Ishikawa (cell line): ENCODE measurements at regions not wholly inside any gene's neighbourhood (a gene's known extent, or its start where the extent isn't known, plus 50 kb on each side); places are given as distances from the start of the nearest gene placed in this dataset.

Experiments used
- CEBPB ChIP-seq: IDR thresholded peaks from 2 replicates; pipeline ENCODE4 v1.6.1; 2012
- CREB1 ChIP-seq: IDR thresholded peaks from 2 replicates; pipeline ENCODE4 v1.6.1; 2012; ENCODE audit warnings: low read depth
- EGR1 ChIP-seq: IDR thresholded peaks from 2 replicates; pipeline ENCODE4 v1.6.1; 2012
- EP300 ChIP-seq: IDR thresholded peaks from 2 replicates; pipeline ENCODE4 v1.6.1; 2012; ENCODE audit warnings: borderline replicate concordance
- FOXM1 ChIP-seq: IDR thresholded peaks from 2 replicates; pipeline ENCODE4 v1.6.1; 2012; ENCODE audit warnings: low read depth, borderline replicate concordance
- MAX ChIP-seq: IDR thresholded peaks from 2 replicates; pipeline ENCODE4 v1.6.1; 2012
- NFIC ChIP-seq: IDR thresholded peaks from 2 replicates; pipeline ENCODE4 v1.6.1; 2012
- RAD21 ChIP-seq: IDR thresholded peaks from 2 replicates; pipeline ENCODE4 v1.6.1; 2012; ENCODE audit warnings: low read depth
- REST ChIP-seq: IDR thresholded peaks from 2 replicates; pipeline ENCODE4 v1.6.1; 2012; ENCODE audit warnings: low read depth, mild to moderate bottlenecking
- TAF1 ChIP-seq: IDR thresholded peaks from 2 replicates; pipeline ENCODE4 v1.6.1; 2012; ENCODE audit warnings: low read depth, mild to moderate bottlenecking
- TCF12 ChIP-seq: IDR thresholded peaks from 2 replicates; pipeline ENCODE4 v1.6.1; 2012; ENCODE audit warnings: low read depth
- TEAD4 ChIP-seq: IDR thresholded peaks from 2 replicates; pipeline ENCODE4 v1.6.1; 2012
- USF1 ChIP-seq: IDR thresholded peaks from 2 replicates; pipeline ENCODE4 v1.6.1; 2012
- YY1 ChIP-seq: IDR thresholded peaks from 2 replicates; pipeline ENCODE4 v1.6.1; 2012; ENCODE audit warnings: low read depth
- ZBTB7A ChIP-seq: IDR thresholded peaks from 2 replicates; pipeline ENCODE4 v1.6.1; 2012; ENCODE audit warnings: low read depth

- TF ChIP-seq TEAD4 (no peak), EP300 (no peak), ZBTB7A (no peak)
These were observed 187.1 kb upstream of the BCOR start for GRCh38 chrX:40284852-40285251.

- TF ChIP-seq CREB1 (no peak), TCF12 (no peak), FOXM1 (no peak), CEBPB (no peak), ZBTB7A (no peak), NFIC (no peak), REST (no peak), TEAD4 (no peak), RAD21 (no peak), EP300 (no peak), YY1 (no peak)
These were observed 186.2 kb upstream of the BCOR start for GRCh38 chrX:40283981-40284380.

GRCh38 chrX:40282946-40283660 lies 185.3 kb upstream of the BCOR start:
- TF ChIP-seq FOXM1, result no peak
- TF ChIP-seq TEAD4, result no peak
- TF ChIP-seq CREB1, result no peak
- no peak for TF ChIP-seq YY1
- TF ChIP-seq EP300, result no peak
- no peak for TF ChIP-seq RAD21
- no peak for TF ChIP-seq ZBTB7A
- no peak for TF ChIP-seq EGR1
- no peak for TF ChIP-seq TAF1
- no peak for TF ChIP-seq CEBPB
- TF ChIP-seq USF1, result no peak
- TF ChIP-seq NFIC, result no peak
- TF ChIP-seq REST, result no peak

GRCh38 chrX:40282348-40282747 lies 184.6 kb upstream of the BCOR start:
- TF ChIP-seq ZBTB7A, result no peak
- no peak for TF ChIP-seq NFIC
- TF ChIP-seq RAD21, result no peak
- no peak for TF ChIP-seq TCF12
- TF ChIP-seq CREB1, result no peak
- no peak for TF ChIP-seq EP300
- no peak for TF ChIP-seq YY1
- TF ChIP-seq TAF1, result no peak
- no peak for TF ChIP-seq FOXM1
- TF ChIP-seq EGR1, result no peak

GRCh38 chrX:40281336-40282005 lies 183.7 kb upstream of the BCOR start:
- TF ChIP-seq TEAD4 (no peak), TAF1 (no peak), EGR1 (no peak), CREB1 (no peak), REST (no peak), EP300 (no peak), FOXM1 (no peak), YY1 (no peak), NFIC (no peak), USF1 (no peak), TCF12 (no peak), MAX (no peak), CEBPB (no peak), ZBTB7A (no peak), RAD21 (no peak)
